ENCODE measurements at regions not wholly inside any gene's neighbourhood (a gene's known extent, or its start where the extent isn't known, plus 50 kb on each side); places are given as distances from the start of the nearest gene placed in this dataset.
"Not testable (repeated sequence)": the region's sequence is repeated elsewhere in the genome, so short reads cannot be mapped to it uniquely, and the experiment has no call there.

DNA sequence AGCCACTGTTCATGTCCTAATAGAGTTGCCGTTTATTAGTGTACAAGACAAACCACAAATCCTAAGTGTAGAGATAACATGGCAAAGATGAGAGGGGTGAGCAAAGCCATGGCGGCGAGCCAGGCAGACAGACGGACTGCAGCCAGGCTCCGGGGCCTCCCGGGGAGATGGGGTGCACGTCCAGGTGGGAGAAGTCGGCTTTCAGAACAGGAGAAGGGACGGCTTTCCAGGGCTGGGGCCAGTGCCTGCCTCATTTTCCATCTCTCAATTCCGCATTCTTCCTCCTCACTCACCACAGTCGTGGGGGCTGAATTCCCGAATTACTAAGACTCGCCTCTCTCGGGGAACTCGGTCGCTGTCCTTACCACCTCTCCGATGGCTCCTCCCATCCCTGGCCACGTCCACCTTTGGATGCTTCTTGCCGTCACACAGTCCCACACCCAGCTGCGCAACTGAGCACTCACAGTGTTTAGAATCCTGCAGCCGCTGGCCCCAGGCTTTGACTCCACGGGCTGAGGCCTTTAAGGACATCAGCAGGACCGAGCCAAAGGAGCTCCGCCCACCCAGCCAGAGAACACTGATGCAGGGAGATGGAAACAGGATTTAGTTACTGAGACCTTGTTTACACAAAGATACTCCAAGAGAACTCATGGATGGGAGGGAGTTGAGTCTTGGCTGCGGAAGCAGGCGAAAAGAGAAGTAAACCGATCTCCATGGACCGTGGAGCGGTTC, 59.7 kb downstream of the RNF112 start:
- Histone ChIP-seq H3K27me3 (ENCODE audit: control insufficient read depth in 3 of 3, insufficient read depth in 3 of 3, low read length in 3 of 3) (peaks cover 0 to 3% (median 0%) of the 10 kb centered on the region in 3 donors), H3K9ac (ENCODE audit: low read depth in 1 of 3, low read length in 3 of 3) (peak overlapping the region in 2 of 3 donors; percentile 10 to 62), H3K4me1 (ENCODE audit: control insufficient read depth in 3 of 3, insufficient read depth in 3 of 3, low read length in 3 of 3) (peaks cover 0 to 8% (median 0%) of the 10 kb centered on the region in 3 donors), H3K27ac (ENCODE audit: low read depth, low read length) (peak overlapping the region; percentile 60), H3K9me3 (ENCODE audit: control insufficient read depth in 3 of 3, low read length in 3 of 3) (no peaks in the 10 kb centered on the region), H3K4me3 (ENCODE audit: low read length in 3 of 3) (peak overlapping the region; percentile 43 to 54 (median 48)), H3K36me3 (ENCODE audit: control insufficient read depth in 3 of 3, insufficient read depth in 3 of 3, low read length in 3 of 3) (no peaks in the 10 kb centered on the region)

DNA sequence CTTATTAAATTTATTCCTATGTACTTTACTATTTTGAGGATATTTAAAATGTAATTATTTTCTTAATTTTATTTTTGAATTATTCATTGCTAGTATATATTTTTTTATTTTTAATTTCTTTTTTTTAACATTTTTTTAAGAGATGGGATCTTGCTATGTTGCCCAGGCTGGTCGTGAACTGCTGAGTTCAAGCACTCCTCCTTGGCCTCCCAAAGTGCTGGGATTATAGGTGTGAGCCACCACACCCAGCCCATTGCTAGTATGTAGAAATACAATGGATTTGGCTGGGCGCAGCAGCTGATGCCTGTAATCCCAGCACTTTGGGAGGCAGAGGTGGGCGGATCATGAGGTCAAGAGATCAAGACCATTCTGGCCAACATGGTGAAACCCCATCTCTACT, 59.2 kb upstream of the SLC47A1 start:
- not testable (repeated sequence) for H3K36me3 ChIP-seq (ENCODE audit: control insufficient read depth in 3 of 3, insufficient read depth in 3 of 3, low read length in 3 of 3); H3K4me1 ChIP-seq (ENCODE audit: control insufficient read depth in 3 of 3, insufficient read depth in 3 of 3, low read length in 3 of 3); H3K27ac ChIP-seq (ENCODE audit: low read depth, low read length); H3K9ac ChIP-seq (ENCODE audit: low read depth in 1 of 3, low read length in 3 of 3); H3K27me3 ChIP-seq (ENCODE audit: control insufficient read depth in 3 of 3, insufficient read depth in 3 of 3, low read length in 3 of 3); H3K4me3 ChIP-seq (ENCODE audit: low read length in 3 of 3); H3K9me3 ChIP-seq (ENCODE audit: control insufficient read depth in 3 of 3, low read length in 3 of 3)

DNA sequence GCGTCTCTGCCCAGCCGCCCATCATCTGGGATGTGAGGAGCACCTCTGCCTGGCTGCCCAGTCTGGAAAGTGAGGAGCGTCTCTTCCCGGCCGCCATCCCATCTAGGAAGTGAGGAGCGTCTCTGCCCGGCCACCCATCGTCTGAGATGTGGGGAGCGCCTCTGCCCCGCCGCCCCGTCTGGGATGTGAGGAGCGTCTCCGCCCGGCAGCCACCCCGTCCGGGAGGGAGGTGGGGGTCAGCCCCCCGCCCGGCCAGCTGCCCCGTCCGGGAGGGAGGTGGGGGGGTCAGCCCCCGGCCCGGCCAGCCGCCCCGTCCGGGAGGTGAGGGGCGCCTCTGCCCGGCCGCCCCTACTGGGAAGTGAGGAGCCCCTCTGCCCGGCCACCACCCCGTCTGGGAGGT, 57.9 kb upstream of the SLC47A1 start:
- H3K27me3 ChIP-seq (ENCODE audit: control insufficient read depth in 3 of 3, insufficient read depth in 3 of 3, low read length in 3 of 3); H3K27ac ChIP-seq (ENCODE audit: low read depth, low read length); H3K36me3 ChIP-seq (ENCODE audit: control insufficient read depth in 3 of 3, insufficient read depth in 3 of 3, low read length in 3 of 3); H3K9ac ChIP-seq (ENCODE audit: low read depth in 1 of 3, low read length in 3 of 3); H3K4me3 ChIP-seq (ENCODE audit: low read length in 3 of 3); H3K4me1 ChIP-seq (ENCODE audit: control insufficient read depth in 3 of 3, insufficient read depth in 3 of 3, low read length in 3 of 3); H3K9me3 ChIP-seq (ENCODE audit: control insufficient read depth in 3 of 3, low read length in 3 of 3): not testable (repeated sequence)

DNA sequence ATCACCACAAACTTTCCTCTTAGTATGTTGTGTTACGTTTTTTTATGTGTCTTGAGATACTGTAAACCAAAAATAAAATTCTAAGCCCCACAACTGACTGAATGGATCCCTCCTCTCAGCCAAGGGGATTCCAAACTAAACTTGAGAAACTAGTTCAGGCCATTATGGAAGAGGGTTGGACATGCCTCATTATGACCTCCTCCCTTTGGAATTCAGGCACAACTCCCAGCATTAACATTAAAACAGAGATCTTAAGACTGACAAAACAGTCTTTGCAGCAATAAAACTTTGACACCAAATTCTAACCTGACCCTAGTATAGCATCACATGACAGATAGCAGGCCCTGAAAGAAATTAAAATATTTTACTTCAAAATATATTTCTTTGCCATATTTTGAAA, 51.1 kb upstream of the SLC47A1 start:
- H3K9ac ChIP-seq (ENCODE audit: low read depth in 1 of 3, low read length in 3 of 3) = no peak overlapping the region
- H3K9me3 ChIP-seq (ENCODE audit: control insufficient read depth in 3 of 3, low read length in 3 of 3) = no peaks in the 10 kb centered on the region
- no peaks in the 10 kb centered on the region for H3K36me3 ChIP-seq (ENCODE audit: control insufficient read depth in 3 of 3, insufficient read depth in 3 of 3, low read length in 3 of 3)
- H3K27me3 ChIP-seq (ENCODE audit: control insufficient read depth in 3 of 3, insufficient read depth in 3 of 3, low read length in 3 of 3) = no peaks in the 10 kb centered on the region
- H3K27ac ChIP-seq (ENCODE audit: low read depth, low read length) = no peak overlapping the region
- H3K4me1 ChIP-seq (ENCODE audit: control insufficient read depth in 3 of 3, insufficient read depth in 3 of 3, low read length in 3 of 3) = peaks cover 0 to 13% (median 5%) of the 10 kb centered on the region in 3 donors
- H3K4me3 ChIP-seq (ENCODE audit: low read length in 3 of 3) = no peak overlapping the region
